CD8-positive, alpha-beta memory T cell (primary cell): ENCODE measurements at regions not wholly inside any gene's neighbourhood (a gene's known extent, or its start where the extent isn't known, plus 50 kb on each side); places are given as distances from the start of the nearest gene placed in this dataset.
A peak's percentile ranks its signal among the peaks of the same experiment; 100 is the strongest.
"Not testable (repeated sequence)": the region's sequence is repeated elsewhere in the genome, so short reads cannot be mapped to it uniquely, and the experiment has no call there.

Experiments
- CTCF ChIA-PET: fragments of 350-600 bp; sonication (Branson Sonifier 250); formaldehyde crosslinking; loops from one replicate; lab custom pipeline; 2021; ENCODE audit warnings: antibody characterized with exemption; lab: Charles Lee
- POLR2A ChIA-PET: fragments of 350-600 bp; sonication (Branson Sonifier 250); formaldehyde crosslinking; loops from one replicate; lab custom pipeline; 2021; ENCODE audit warnings: antibody characterized with exemption; lab: Charles Lee
- DNase-seq, 5 donors: peaks; one replicate each; pipeline versions ENCODE4 v3.0.0 to v3.0.0-alpha.2; 2020 to 2022; ENCODE audit warnings: mixed read lengths in 1 of 5
- H3K27ac ChIP-seq: one replicate; pipeline ENCODE4 v1.7.0; 2013; ENCODE audit warnings: low read depth, mild to moderate bottlenecking, low read length, moderate library complexity
- H3K27me3 ChIP-seq: 2 replicates; pipeline ENCODE4 v1.7.0; 2013; ENCODE audit warnings: low read length, mild to moderate bottlenecking; ENCODE audit not compliant: insufficient read depth, poor library complexity, severe bottlenecking
- H3K36me3 ChIP-seq: 2 replicates; pipeline ENCODE4 v1.7.0; 2013; ENCODE audit warnings: mild to moderate bottlenecking, low read length, moderate library complexity; ENCODE audit not compliant: insufficient read depth
- H3K4me1 ChIP-seq: 2 replicates; pipeline ENCODE4 v1.7.0; 2013; ENCODE audit warnings: mild to moderate bottlenecking, low read length, moderate library complexity; ENCODE audit not compliant: insufficient read depth
- H3K4me3 ChIP-seq: 2 replicates; pipeline ENCODE4 v1.7.0; 2013; ENCODE audit warnings: mild to moderate bottlenecking, low read length
- H3K9me3 ChIP-seq: 2 replicates; pipeline ENCODE4 v1.7.0; 2013; ENCODE audit warnings: mild to moderate bottlenecking, low read length
- H3K27ac Mint-ChIP-seq, 8 donors: one replicate each; pipeline ENCODE4 v1.8.0; 2020 to 2021; ENCODE audit warnings: mixed read lengths in 8 of 8, mild to moderate bottlenecking in 6 of 8, inconsistent platforms in 3 of 8, moderate library complexity in 3 of 8
- H3K27me3 Mint-ChIP-seq, 2 donors: one replicate each; pipeline ENCODE4 v1.8.0; 2020 to 2021; ENCODE audit warnings: mixed read lengths in 2 of 2, mild to moderate bottlenecking in 1 of 2, moderate library complexity in 1 of 2
- H3K36me3 Mint-ChIP-seq, 3 donors: one replicate each; pipeline ENCODE4 v1.8.0; 2020 to 2021; ENCODE audit warnings: mixed read lengths in 3 of 3, inconsistent platforms in 1 of 3, mild to moderate bottlenecking in 1 of 3
- H3K4me1 Mint-ChIP-seq, 3 donors: one replicate each; pipeline ENCODE4 v1.8.0; 2020 to 2021; ENCODE audit warnings: mixed read lengths in 3 of 3, inconsistent platforms in 1 of 3, mild to moderate bottlenecking in 1 of 3
- H3K4me3 Mint-ChIP-seq, 7 donors: one replicate each; pipeline ENCODE4 v1.8.0; 2020 to 2021; ENCODE audit warnings: mixed read lengths in 7 of 7, mild to moderate bottlenecking in 6 of 7, moderate library complexity in 4 of 7, inconsistent platforms in 2 of 7
- H3K9me3 Mint-ChIP-seq, 5 donors: one replicate each; pipeline ENCODE4 v1.8.0; 2020 to 2022; ENCODE audit warnings: mixed read lengths in 5 of 5, mild to moderate bottlenecking in 3 of 5, moderate library complexity in 2 of 5, inconsistent platforms in 1 of 5

DNA sequence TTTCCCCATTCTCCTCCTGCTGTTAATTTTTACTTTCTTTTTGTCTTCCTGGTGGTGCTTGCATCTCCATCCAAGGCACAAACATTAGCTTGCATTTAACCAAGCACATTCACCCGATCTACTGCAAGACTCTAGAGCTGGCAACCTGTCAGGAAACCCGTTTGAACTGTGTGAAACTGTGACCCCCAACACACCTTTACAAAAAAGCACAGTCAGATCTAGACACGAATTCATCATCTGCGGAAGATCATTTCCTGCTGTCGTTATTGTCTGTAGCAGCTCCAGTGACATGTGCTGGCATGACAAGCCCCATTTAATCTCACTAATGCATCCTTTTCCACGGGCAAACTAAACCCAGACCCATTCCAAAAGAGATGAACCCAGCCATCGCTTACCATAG lies 340.5 kb downstream of the VRK1 start:
- H3K27me3 Mint-ChIP-seq, result peaks cover under 1 to 6% of the 10 kb centered on the region in 2 donors
- no peak overlapping the region for H3K27ac ChIP-seq
- POLR2A ChIA-PET, result no interaction called here
- H3K9me3 Mint-ChIP-seq, result peaks cover 0 to 4% (median 0%) of the 10 kb centered on the region in 5 donors
- peaks cover 3 to 9% (median 7%) of the 10 kb centered on the region in 3 donors for H3K4me1 Mint-ChIP-seq
- H3K27me3 ChIP-seq, result no peaks in the 10 kb centered on the region
- peak overlapping the region in 2 of 8 donors; percentile 20 to 34 for H3K27ac Mint-ChIP-seq
- peak overlapping the region in 6 of 7 donors; percentile 16 to 72 (median 57) for H3K4me3 Mint-ChIP-seq
- DNase-seq, result no peak
- H3K4me1 ChIP-seq, result no peaks in the 10 kb centered on the region
- H3K4me3 ChIP-seq, result no peak overlapping the region
- H3K9me3 ChIP-seq, result no peaks in the 10 kb centered on the region
- no peaks in the 10 kb centered on the region for H3K36me3 ChIP-seq
- peaks cover 0 to 11% (median 0%) of the 10 kb centered on the region in 3 donors for H3K36me3 Mint-ChIP-seq
- CTCF ChIA-PET, result no interaction called here

DNA sequence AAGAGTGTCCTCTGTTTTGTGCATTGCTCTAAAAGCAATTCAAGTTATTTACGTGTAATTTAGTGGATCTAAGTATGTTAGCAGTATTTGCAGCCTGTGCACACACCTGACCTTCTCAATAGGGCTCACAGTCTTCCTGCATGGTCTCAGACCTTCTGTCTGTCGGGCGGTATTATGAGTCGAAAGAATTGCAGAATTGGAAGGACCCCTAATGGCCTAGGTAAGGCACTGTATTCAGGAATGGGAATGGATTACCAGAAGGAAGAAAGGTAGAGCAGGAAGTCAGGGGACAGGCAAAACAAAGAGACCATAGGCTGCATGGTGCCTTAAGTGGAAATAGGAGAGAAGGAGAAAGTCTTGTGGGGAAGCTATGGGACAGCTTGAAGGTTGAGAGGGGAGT lies 341.6 kb downstream of the VRK1 start:
- H3K27me3 Mint-ChIP-seq, result peaks cover 5 to 8% of the 10 kb centered on the region in 2 donors
- Histone ChIP-seq H3K36me3 (no peaks in the 10 kb centered on the region), H3K9me3 (no peaks in the 10 kb centered on the region), H3K4me1 (no peaks in the 10 kb centered on the region), H3K27ac (no peak overlapping the region), H3K27me3 (no peaks in the 10 kb centered on the region), H3K4me3 (no peak overlapping the region)
- peaks cover 0 to 11% (median 0%) of the 10 kb centered on the region in 3 donors for H3K36me3 Mint-ChIP-seq
- peak overlapping the region in 1 of 8 donors; percentile 21 for H3K27ac Mint-ChIP-seq
- CTCF ChIA-PET, result no interaction called here
- no peak for DNase-seq
- POLR2A ChIA-PET, result no interaction called here
- H3K9me3 Mint-ChIP-seq, result peaks cover 0 to 4% (median 0%) of the 10 kb centered on the region in 5 donors
- peaks cover 3 to 9% (median 7%) of the 10 kb centered on the region in 3 donors for H3K4me1 Mint-ChIP-seq
- no peak overlapping the region for H3K4me3 Mint-ChIP-seq

DNA sequence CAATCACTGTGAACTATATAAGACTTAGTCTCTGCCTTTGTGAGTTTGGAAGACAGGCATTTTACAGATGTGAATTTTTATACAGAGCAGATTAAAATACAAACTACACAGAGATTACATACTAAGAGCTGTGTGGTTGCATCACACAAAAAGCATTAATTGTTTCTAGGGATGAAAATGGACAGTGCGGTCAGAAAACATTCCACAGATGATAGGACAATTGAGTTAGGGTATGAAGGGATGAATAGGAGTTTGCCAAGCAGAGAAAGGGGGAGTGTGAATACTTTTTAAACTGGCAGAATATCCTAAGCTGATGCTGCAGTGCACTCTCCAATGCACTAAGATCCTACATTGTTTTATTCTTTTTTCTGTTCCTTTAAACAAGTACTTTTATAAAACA lies 345.8 kb downstream of the VRK1 start:
- ChIA-PET POLR2A (no interaction called here), CTCF (no interaction called here)
- Histone ChIP-seq H3K9me3 (no peaks in the 10 kb centered on the region), H3K4me3 (no peak overlapping the region), H3K27me3 (no peaks in the 10 kb centered on the region), H3K27ac (no peak overlapping the region), H3K4me1 (no peaks in the 10 kb centered on the region), H3K36me3 (no peaks in the 10 kb centered on the region)
- Mint-ChIP-seq H3K27ac (no peak overlapping the region), H3K9me3 (no peaks in the 10 kb centered on the region), H3K36me3 (no peaks in the 10 kb centered on the region), H3K4me3 (no peak overlapping the region), H3K4me1 (peaks cover 0 to 2% (median under 1%) of the 10 kb centered on the region in 3 donors), H3K27me3 (peaks cover 12 to 14% of the 10 kb centered on the region in 2 donors)
- no peak for DNase-seq

DNA sequence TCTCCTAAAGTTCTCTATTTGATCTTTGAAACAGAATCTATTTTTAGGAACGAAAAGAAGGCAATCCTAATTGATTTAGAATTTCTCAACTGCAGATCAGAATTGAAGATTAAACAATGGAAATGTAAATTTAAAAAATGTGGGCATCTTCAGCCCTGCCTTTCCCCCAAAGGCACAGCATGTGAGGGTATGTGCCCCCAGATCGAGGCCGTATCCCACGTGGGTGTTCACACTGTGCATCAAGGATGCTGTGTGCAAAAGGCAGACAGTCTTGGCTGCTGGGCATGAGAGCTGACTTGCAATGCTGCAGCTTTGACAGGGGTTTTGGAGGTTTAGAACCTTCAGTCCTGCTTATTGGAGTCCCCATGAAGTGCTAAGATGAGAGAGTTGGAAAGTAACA lies 346.3 kb downstream of the VRK1 start:
- DNase-seq, result no peak
- H3K9me3 ChIP-seq, result no peaks in the 10 kb centered on the region
- no peak overlapping the region for H3K4me3 Mint-ChIP-seq
- POLR2A ChIA-PET, result no interaction called here
- no peak overlapping the region for H3K27ac ChIP-seq
- no peak overlapping the region for H3K27ac Mint-ChIP-seq
- no peak overlapping the region for H3K4me3 ChIP-seq
- peaks cover 12 to 14% of the 10 kb centered on the region in 2 donors for H3K27me3 Mint-ChIP-seq
- H3K9me3 Mint-ChIP-seq, result no peaks in the 10 kb centered on the region
- no peaks in the 10 kb centered on the region for H3K4me1 Mint-ChIP-seq
- H3K36me3 ChIP-seq, result no peaks in the 10 kb centered on the region
- no peaks in the 10 kb centered on the region for H3K4me1 ChIP-seq
- CTCF ChIA-PET, result no interaction called here
- H3K27me3 ChIP-seq, result no peaks in the 10 kb centered on the region
- H3K36me3 Mint-ChIP-seq, result no peaks in the 10 kb centered on the region

DNA sequence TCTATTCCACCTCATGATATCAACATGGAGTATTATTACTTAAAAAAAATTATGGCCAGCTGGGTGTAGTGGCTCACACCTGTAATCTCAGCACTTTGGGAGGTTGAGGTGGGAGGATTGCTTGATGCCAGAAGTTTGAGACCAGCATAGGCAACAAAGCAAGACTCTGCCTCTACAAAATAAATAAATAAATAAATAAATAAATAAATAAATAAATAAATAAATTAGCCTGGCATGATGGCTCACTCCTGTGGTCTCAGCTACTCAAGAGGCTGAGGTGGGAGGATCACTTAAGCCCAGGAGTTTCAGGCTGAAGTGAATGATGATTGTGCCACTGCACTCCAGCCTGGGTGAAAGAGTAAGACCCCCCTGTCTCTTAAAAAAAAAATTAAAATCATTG lies 350.8 kb downstream of the VRK1 start:
- not testable (repeated sequence) for H3K27ac Mint-ChIP-seq, H3K27me3 ChIP-seq, H3K9me3 Mint-ChIP-seq, H3K36me3 Mint-ChIP-seq, H3K4me1 ChIP-seq, H3K4me3 ChIP-seq, H3K27ac ChIP-seq, H3K9me3 ChIP-seq, H3K36me3 ChIP-seq, H3K4me1 Mint-ChIP-seq, DNase-seq, H3K4me3 Mint-ChIP-seq
- ChIA-PET CTCF (interaction anchor here (1.1 kb wide), 1 partner anchor 39 kb away, joined by 3 read pairs; no protein-coding TSS in a partner anchor), POLR2A (interaction anchor here (0.6 kb wide), 2 partner anchors 92 to 280 kb away, joined by 3 to 7 read pairs; no protein-coding TSS in a partner anchor)
- peaks cover 15 to 18% of the 10 kb centered on the region in 2 donors for H3K27me3 Mint-ChIP-seq

DNA sequence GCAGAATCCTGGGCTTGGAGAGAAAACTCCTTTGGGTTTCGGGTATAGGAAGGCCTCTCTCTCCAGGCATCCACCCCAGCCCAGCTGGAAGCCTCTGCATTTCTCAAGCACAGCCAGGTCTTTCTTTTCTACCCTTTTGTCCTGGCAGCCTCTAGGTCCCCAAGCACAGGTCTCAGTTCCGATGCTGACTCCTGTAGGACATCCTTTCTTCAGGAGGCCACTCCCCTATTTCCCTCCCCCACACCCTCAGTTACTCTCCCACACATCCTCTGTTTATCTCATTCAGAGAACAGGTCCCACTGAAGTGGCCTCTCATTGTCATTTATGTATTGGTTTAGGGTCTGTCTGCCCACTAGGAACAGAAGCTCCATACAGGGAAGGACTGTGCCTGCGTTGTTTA lies 352.6 kb downstream of the VRK1 start:
- no peaks in the 10 kb centered on the region for H3K36me3 ChIP-seq
- Mint-ChIP-seq H3K9me3 (no peaks in the 10 kb centered on the region), H3K27me3 (peaks cover 16 to 23% of the 10 kb centered on the region in 2 donors), H3K4me3 (no peak overlapping the region), H3K4me1 (no peaks in the 10 kb centered on the region), H3K36me3 (no peaks in the 10 kb centered on the region), H3K27ac (no peak overlapping the region)
- no peak for DNase-seq
- no peak overlapping the region for H3K4me3 ChIP-seq
- ChIA-PET POLR2A (no interaction called here), CTCF (no interaction called here)
- no peaks in the 10 kb centered on the region for H3K27me3 ChIP-seq
- no peaks in the 10 kb centered on the region for H3K9me3 ChIP-seq
- H3K27ac ChIP-seq, result no peak overlapping the region
- no peaks in the 10 kb centered on the region for H3K4me1 ChIP-seq

DNA sequence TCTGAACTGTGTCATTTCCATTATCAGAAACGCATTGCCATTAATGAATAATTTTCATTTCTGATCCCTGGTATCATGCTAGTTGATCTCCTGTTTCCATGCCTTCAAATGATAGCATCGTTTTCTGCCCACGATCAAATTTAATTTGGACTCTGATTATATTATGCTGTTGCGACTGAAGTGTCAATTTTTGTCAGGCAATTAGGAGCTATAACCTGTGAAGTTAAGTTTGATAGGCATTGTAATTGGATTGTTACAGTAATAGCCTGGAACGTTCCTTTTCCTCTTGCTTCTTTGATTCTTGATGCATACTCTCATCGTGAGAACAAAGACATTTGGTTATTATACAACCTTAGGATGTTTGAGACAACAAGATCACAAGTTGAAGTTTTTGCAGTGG lies 356.3 kb downstream of the VRK1 start:
- ChIA-PET CTCF (no interaction called here), POLR2A (no interaction called here)
- Mint-ChIP-seq H3K4me1 (no peaks in the 10 kb centered on the region), H3K36me3 (peaks cover 0 to 4% (median 0%) of the 10 kb centered on the region in 3 donors), H3K4me3 (no peak overlapping the region), H3K27ac (no peak overlapping the region), H3K27me3 (peaks cover 15 to 40% of the 10 kb centered on the region in 2 donors), H3K9me3 (peaks cover 0 to 1% (median 0%) of the 10 kb centered on the region in 5 donors)
- no peaks in the 10 kb centered on the region for H3K36me3 ChIP-seq
- DNase-seq, result no peak
- no peak overlapping the region for H3K4me3 ChIP-seq
- no peaks in the 10 kb centered on the region for H3K9me3 ChIP-seq
- H3K4me1 ChIP-seq, result no peaks in the 10 kb centered on the region
- H3K27ac ChIP-seq, result no peak overlapping the region
- no peaks in the 10 kb centered on the region for H3K27me3 ChIP-seq

DNA sequence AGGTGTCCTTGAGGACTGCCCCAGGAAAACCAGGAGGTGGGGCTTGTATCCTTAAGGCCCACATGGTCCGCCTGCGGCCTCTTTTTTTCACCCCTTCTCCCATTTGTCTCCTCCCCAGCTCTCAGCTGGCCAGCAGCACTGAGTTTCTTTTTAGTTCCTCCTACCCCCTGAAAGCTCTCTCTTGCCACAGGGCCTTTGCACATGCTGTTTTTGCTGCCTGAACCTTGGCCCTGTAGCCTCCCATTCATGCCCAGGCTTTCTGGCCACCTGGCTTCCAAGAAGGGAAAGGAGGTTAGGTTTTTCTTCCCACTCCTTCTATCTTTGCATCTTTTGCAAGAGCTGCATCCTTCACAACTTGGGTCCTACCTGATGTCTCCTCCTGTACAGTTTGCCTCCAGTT lies 358.1 kb downstream of the VRK1 start:
- Mint-ChIP-seq H3K9me3 (peaks cover 3 to 11% (median 7%) of the 10 kb centered on the region in 5 donors), H3K4me1 (no peaks in the 10 kb centered on the region), H3K36me3 (peaks cover 0 to 12% (median 0%) of the 10 kb centered on the region in 3 donors), H3K27ac (no peak overlapping the region), H3K4me3 (no peak overlapping the region), H3K27me3 (peaks cover 12 to 44% of the 10 kb centered on the region in 2 donors)
- H3K9me3 ChIP-seq, result no peaks in the 10 kb centered on the region
- no peak overlapping the region for H3K27ac ChIP-seq
- no peaks in the 10 kb centered on the region for H3K36me3 ChIP-seq
- ChIA-PET POLR2A (interaction anchor here (0.5 kb wide), 1 partner anchor 595 kb away, joined by 3 read pairs; no protein-coding TSS in a partner anchor), CTCF (no interaction called here)
- no peaks in the 10 kb centered on the region for H3K27me3 ChIP-seq
- H3K4me1 ChIP-seq, result no peaks in the 10 kb centered on the region
- no peak for DNase-seq
- H3K4me3 ChIP-seq, result no peak overlapping the region
